ENCODE measurements at regions not wholly inside any gene's neighbourhood (a gene's known extent, or its start where the extent isn't known, plus 50 kb on each side); places are given as distances from the start of the nearest gene placed in this dataset.

- Histone ChIP-seq H3K4me3 (no peak overlapping the region), H3K36me3 (no peaks in the 10 kb centered on the region), H3K9me3 (no peaks in the 10 kb centered on the region), H3K27me3 (no peaks in the 10 kb centered on the region), H3K27ac (no peak overlapping the region), H3K4me1 (no peaks in the 10 kb centered on the region)
- WGBS, 2 donors, result 84 to 94% methylated on average over 5 of the region's 5 CpGs
- DNase-seq (no peak), ATAC-seq (ENCODE audit: low FRiP score in 2 of 2) (no peak)
- TF ChIP-seq EP300 (IDR thresholded peaks at IDR 0.05), result no peak
- no peak for TF ChIP-seq POLR2AphosphoS5 (IDR thresholded peaks at IDR 0.05)
- no peak for TF ChIP-seq POLR2A (IDR thresholded peaks at IDR 0.05)
- TF ChIP-seq, protein P1, sequence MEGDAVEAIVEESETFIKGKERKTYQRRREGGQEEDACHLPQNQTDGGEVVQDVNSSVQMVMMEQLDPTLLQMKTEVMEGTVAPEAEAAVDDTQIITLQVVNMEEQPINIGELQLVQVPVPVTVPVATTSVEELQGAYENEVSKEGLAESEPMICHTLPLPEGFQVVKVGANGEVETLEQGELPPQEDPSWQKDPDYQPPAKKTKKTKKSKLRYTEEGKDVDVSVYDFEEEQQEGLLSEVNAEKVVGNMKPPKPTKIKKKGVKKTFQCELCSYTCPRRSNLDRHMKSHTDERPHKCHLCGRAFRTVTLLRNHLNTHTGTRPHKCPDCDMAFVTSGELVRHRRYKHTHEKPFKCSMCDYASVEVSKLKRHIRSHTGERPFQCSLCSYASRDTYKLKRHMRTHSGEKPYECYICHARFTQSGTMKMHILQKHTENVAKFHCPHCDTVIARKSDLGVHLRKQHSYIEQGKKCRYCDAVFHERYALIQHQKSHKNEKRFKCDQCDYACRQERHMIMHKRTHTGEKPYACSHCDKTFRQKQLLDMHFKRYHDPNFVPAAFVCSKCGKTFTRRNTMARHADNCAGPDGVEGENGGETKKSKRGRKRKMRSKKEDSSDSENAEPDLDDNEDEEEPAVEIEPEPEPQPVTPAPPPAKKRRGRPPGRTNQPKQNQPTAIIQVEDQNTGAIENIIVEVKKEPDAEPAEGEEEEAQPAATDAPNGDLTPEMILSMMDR (IDR thresholded peaks at IDR 0.05), result no peak
These were observed 138.2 kb upstream of the OSR1 start for GRCh38 chr2:19496646-19497045.

- no peaks in the 10 kb centered on the region for H3K36me3 ChIP-seq
- H3K4me1 ChIP-seq, result peaks cover 0 to 5% (median 0%) of the 10 kb centered on the region in 4 donors
- no peaks in the 10 kb centered on the region for H3K9me3 ChIP-seq
- DNase-seq (no peak), ATAC-seq (ENCODE audit: low FRiP score in 2 of 2) (no peak)
- H3K4me3 ChIP-seq, result no peak overlapping the region
- TF ChIP-seq POLR2A (IDR thresholded peaks at IDR 0.05) (no peak), POLR2AphosphoS5 (IDR thresholded peaks at IDR 0.05) (no peak), EP300 (IDR thresholded peaks at IDR 0.05) (no peak)
- TF ChIP-seq, protein P1 (IDR thresholded peaks at IDR 0.05), result no peak
- 77 to 96% methylated on average over 4 of the region's 4 CpGs for WGBS, 2 donors
- no peak overlapping the region for H3K27ac ChIP-seq
- H3K27me3 ChIP-seq, result no peaks in the 10 kb centered on the region
These were observed 135.8 kb upstream of the OSR1 start for GRCh38 chr2:19494241-19494640.

GRCh38 chr2:19491796-19492195 lies 133.4 kb upstream of the OSR1 start:
- Histone ChIP-seq H3K4me3 (no peak overlapping the region), H3K27ac (no peak overlapping the region), H3K9me3 (no peaks in the 10 kb centered on the region), H3K36me3 (no peaks in the 10 kb centered on the region), H3K4me1 (peaks cover 0 to 5% (median 0%) of the 10 kb centered on the region in 4 donors), H3K27me3 (no peaks in the 10 kb centered on the region)
- ATAC-seq (ENCODE audit: low FRiP score in 2 of 2), result no peak
- no peak for DNase-seq
- TF ChIP-seq EP300 (IDR thresholded peaks at IDR 0.05) (no peak), POLR2A (IDR thresholded peaks at IDR 0.05) (no peak), POLR2AphosphoS5 (IDR thresholded peaks at IDR 0.05) (no peak)
- TF ChIP-seq, protein P1 (IDR thresholded peaks at IDR 0.05), result no peak
- WGBS, 2 donors, result 69 to 73% methylated on average over 3 of the region's 3 CpGs

DNA sequence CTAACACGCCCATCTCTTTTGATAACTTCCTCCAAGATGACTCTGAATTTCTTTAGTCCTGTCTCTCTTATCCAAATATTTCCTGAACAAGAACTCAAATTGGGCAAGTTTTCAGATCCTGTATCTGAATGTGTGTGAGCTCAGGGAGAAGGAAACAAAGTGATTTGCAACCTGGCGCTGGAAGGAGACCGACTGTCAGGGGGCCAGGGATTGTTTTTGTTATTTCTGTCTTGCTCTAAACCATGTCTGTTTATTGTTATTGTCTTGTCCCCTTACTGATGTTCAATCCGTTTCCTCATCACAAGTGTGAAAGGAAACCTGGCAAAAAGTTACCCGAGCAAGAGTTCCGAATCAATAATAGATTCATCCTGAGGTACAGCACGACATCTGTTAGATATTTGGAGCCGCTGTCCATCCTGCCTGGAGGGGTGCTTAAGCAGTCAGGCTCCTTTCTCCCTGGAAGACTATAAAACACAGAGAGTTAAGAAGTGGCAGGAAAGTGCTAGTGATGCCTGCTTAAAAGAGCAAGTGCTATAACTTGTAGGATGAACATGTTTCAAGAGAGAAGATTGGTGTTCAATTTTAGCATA lies 132.5 kb upstream of the OSR1 start:
- 46 to 50% methylated on average over 8 of the region's 8 CpGs for WGBS, 2 donors
- no peak for DNase-seq
- no peaks in the 10 kb centered on the region for H3K36me3 ChIP-seq
- H3K9me3 ChIP-seq, result no peaks in the 10 kb centered on the region
- TF ChIP-seq, protein P1 (IDR thresholded peaks at IDR 0.05), result no peak
- TF ChIP-seq POLR2AphosphoS5 (IDR thresholded peaks at IDR 0.05) (no peak), POLR2A (IDR thresholded peaks at IDR 0.05) (no peak), EP300 (IDR thresholded peaks at IDR 0.05) (no peak)
- H3K27ac ChIP-seq, result no peak overlapping the region
- no peak for ATAC-seq (ENCODE audit: low FRiP score in 2 of 2)
- H3K27me3 ChIP-seq, result no peaks in the 10 kb centered on the region
- H3K4me1 ChIP-seq, result peaks cover 0 to 5% (median 0%) of the 10 kb centered on the region in 4 donors
- no peak overlapping the region for H3K4me3 ChIP-seq

Data from upper lobe of left lung (tissue), 6 donors.